ENCODE measurements at regions not wholly inside any gene's neighbourhood (a gene's known extent, or its start where the extent isn't known, plus 50 kb on each side); places are given as distances from the start of the nearest gene placed in this dataset.

DNA sequence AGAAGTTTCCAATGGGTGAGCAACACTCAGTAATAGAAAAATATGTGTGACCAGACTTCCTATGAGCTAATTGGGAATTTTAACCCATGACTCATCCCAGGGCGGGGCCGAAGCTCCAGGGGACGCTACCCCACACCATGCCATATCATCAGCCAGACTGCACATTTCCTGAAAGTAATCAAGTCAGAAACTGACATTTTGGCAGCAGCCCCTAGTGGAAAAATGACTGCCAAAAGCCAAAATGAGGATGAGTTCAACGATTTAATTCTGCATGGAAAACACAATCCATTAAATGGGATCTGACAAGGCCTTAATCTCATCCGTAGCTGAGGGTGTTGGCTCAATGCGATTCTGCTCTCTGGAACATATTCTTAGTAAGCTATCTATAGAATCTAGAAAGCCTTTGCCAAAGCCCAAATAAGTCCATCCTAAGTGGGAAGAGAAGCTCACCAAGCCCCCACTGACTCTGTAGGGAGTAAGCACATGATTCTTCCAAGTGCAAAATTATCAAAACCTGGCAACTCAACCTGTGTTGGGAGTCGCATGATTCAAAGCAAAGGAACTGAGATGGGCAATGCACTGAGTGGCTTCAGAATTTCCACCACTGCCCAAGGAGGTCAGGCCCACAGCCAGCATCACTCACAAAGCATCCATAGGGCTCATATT lies 93.1 kb upstream of the PDE1C start:
- TF ChIP-seq, protein P1, sequence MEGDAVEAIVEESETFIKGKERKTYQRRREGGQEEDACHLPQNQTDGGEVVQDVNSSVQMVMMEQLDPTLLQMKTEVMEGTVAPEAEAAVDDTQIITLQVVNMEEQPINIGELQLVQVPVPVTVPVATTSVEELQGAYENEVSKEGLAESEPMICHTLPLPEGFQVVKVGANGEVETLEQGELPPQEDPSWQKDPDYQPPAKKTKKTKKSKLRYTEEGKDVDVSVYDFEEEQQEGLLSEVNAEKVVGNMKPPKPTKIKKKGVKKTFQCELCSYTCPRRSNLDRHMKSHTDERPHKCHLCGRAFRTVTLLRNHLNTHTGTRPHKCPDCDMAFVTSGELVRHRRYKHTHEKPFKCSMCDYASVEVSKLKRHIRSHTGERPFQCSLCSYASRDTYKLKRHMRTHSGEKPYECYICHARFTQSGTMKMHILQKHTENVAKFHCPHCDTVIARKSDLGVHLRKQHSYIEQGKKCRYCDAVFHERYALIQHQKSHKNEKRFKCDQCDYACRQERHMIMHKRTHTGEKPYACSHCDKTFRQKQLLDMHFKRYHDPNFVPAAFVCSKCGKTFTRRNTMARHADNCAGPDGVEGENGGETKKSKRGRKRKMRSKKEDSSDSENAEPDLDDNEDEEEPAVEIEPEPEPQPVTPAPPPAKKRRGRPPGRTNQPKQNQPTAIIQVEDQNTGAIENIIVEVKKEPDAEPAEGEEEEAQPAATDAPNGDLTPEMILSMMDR (IDR thresholded peaks at IDR 0.05 in 2 of 3, conservative IDR thresholded peaks at IDR 0.05 in 1 of 3; ENCODE audit: control insufficient read depth in 2 of 3, extremely low read depth in 1 of 3, insufficient read depth in 1 of 3, low read depth in 3 of 3, low read length in 3 of 3): no peak
- TF ChIP-seq POLR2AphosphoS5 (IDR thresholded peaks at IDR 0.05; ENCODE audit: low read length) (no peak), RAD21 (IDR thresholded peaks at IDR 0.05; ENCODE audit: insufficient read depth, low read depth, low read length) (no peak)
- TF ChIP-seq, protein P2, sequence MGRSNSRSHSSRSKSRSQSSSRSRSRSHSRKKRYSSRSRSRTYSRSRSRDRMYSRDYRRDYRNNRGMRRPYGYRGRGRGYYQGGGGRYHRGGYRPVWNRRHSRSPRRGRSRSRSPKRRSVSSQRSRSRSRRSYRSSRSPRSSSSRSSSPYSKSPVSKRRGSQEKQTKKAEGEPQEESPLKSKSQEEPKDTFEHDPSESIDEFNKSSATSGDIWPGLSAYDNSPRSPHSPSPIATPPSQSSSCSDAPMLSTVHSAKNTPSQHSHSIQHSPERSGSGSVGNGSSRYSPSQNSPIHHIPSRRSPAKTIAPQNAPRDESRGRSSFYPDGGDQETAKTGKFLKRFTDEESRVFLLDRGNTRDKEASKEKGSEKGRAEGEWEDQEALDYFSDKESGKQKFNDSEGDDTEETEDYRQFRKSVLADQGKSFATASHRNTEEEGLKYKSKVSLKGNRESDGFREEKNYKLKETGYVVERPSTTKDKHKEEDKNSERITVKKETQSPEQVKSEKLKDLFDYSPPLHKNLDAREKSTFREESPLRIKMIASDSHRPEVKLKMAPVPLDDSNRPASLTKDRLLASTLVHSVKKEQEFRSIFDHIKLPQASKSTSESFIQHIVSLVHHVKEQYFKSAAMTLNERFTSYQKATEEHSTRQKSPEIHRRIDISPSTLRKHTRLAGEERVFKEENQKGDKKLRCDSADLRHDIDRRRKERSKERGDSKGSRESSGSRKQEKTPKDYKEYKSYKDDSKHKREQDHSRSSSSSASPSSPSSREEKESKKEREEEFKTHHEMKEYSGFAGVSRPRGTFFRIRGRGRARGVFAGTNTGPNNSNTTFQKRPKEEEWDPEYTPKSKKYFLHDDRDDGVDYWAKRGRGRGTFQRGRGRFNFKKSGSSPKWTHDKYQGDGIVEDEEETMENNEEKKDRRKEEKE (IDR thresholded peaks at IDR 0.05): no peak
